Hematopoietic multipotent progenitor cell treated with erythropoietin and hydrocortisone succinate and interleukin-3 and kit ligand, for 4 days (in vitro differentiated cells): ENCODE measurements at regions not wholly inside any gene's neighbourhood (a gene's known extent, or its start where the extent isn't known, plus 50 kb on each side); places are given as distances from the start of the nearest gene placed in this dataset.
"Not testable (repeated sequence)": the region's sequence is repeated elsewhere in the genome, so short reads cannot be mapped to it uniquely, and the experiment has no call there.

Source experiments
- DNase-seq: peaks from one replicate; pipeline ENCODE4 v3.0.0-alpha.2; 2015

DNA sequence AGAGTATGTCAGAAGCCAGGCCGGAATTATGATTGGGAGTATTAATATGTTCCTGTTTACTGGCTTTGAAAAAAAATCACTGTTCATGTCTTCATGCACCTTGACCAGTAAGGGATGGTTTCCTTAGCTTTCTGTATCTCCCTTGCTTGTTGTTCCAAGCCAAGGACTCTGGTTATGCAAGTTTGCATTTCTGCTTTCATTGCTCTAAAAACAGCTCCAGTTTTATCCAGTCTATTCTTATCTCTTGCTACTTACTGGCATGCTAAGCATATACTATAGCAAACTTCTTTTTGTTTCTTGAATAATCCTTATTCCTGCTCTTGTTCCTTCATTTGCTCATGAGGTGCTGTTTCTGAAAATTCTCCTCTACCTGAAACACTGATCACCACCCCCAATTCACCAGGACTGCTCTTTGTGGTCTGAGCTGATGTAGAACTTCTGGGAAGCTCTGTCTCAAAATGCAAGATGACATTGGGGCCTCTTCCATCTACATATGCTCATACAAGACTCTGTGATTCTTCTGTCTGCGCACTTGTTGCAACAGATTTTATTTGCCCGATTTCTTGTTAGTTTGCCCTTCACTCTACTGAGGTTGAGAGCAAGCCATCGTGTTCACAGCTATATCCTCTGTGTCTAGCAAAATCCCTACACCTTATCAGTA, 173.0 kb downstream of the EBLN2 start:
- DNase-seq: no peak

- no peak for DNase-seq
Observed at GRCh38 chr3:73235768-73236167, 174.3 kb downstream of the EBLN2 start.

DNA sequence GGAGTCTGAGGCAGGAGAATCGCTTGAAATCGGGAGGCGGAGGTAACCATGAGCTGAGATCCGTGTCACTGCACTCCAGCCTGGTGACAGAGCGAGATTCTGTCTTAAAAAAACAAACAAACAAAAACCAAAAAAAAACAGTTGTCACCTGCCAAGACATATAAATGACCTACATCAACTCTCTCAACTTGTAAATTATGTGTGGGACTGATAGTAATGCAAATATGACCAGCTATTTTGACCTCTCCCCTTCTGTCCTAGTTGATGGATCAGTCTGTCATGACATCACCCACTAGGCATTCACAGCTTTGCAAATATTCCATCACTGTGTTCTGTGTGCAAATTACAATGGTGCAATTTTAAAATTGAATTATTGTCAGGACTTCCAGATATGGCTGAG, 175.4 kb downstream of the EBLN2 start:
- no peak for DNase-seq

GRCh38 chr3:73243740-73244139, 182.3 kb downstream of the EBLN2 start:
- DNase-seq: no peak

DNA sequence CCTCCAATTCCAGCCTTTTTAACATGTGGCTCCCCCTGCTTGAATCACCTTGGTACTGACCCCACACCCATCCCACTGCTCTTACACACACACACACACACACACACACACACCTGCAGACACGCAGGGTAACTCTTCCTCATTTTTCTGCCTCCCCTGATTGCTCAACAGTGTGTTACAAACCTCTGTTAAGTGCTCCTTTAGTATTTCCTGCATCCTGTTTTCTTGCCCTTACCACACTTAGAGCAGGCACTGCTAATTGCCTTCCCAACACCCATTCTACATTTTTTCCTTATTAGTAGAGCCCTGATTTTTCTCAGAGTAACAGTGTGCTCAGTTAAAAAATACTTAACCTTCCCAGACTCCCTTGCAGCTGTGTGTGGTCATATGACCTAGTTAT, 184.0 kb downstream of the EBLN2 start:
- DNase-seq: no peak

DNA sequence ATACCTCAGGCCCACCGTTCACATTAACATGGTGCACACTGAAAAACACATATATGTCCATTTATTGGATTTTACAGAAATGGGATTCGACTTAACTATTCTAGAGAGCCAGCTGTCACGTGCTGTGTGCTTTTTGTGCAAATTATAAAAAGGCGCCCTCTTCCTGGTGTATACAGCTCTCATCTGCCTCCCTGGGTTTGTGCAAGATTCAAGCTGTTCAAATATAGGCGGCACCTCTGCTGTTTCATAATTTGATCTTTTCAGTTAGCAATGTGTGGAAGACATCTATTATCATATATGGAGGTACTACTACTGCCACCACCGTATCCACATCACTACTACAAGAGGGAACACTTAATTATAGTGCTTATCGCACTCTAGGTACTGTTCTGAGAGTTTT, 187.6 kb downstream of the EBLN2 start:
- no peak for DNase-seq

- DNase-seq: no peak
Observed at GRCh38 chr3:73254062-73254461, 192.6 kb downstream of the EBLN2 start.

DNA sequence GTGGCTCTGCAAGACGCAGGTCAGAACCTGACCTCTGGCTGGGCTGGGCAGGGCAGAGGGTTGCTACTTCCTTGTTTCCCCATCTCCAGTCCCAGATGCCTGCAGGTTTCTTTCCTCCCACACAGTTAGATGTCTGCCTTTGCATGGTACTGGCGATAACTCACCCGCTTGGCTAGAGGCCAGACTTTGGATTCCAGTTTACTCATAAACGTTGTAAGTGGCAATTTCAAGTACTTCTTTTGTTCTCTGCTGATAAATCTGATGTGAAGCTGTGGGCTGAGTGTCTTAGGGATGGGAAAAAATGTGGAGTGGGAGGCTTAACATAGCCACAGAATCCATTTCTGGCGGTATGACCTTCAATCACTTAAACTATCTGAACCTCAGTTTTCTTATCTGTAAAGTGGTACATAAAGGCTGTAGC, 194.2 kb downstream of the EBLN2 start:
- peak; percentile 39 for DNase-seq

DNA sequence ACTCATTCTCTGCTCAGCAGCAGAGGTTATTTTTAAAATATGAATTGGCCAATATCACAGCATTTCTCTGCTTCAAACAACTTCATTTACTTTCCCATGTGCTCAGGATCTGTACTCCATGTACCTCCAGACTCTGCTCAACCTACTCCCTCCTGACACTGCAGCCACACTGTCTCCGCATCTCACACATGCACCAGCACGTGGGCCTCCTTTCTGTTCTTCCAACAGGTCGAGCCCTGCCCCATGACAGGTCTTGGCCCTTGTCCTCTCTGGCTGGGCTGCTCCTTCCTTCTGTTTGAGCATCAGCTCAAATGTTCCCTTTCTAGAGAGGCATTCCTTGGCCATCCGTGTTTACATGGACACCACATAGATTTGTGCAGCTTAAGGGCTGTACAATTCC, 195.7 kb downstream of the EBLN2 start:
- DNase-seq: no peak

DNA sequence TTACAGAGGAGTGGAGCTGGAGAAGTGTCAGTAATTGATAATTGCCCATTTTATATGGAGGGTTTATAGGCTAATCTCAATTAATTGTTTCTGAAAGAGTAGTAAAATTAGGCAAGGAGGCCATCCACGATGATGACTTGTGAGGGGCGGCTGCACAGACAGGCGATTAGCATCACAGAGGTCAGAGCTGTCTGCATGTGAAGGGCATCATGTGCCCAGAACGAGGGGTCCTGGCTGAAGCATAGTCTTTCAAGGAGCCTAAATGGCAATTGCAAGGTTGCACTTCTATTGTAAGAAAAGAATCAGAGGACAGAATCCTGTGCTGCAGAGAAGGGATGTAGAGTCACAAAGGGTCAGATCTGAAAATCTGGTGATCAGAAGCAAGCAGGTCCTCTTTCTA, 196.6 kb downstream of the EBLN2 start:
- DNase-seq: no peak

GRCh38 chr3:73259291-73259690, 197.8 kb downstream of the EBLN2 start:
- DNase-seq: no peak

DNA sequence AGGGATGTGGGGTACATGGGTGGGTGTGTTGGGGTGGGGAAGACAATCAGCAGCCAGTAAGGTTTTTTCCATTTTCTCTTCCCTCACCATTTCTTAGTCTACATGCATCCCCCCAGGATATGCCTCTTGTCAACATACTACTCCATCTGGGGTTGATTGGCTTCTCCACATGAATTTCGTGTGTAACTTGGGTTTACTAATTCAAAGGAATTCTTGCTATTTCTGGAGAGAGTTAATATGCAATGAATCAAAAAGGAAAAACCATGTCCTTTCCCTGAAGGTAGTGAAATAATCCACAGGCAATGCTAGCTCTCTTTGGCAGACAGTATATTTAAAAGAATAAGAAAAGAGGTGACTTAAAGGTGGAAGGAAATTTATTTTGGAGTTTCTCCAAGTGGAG, 198.4 kb downstream of the EBLN2 start:
- DNase-seq: no peak

GRCh38 chr3:73266558-73266957, 205.1 kb downstream of the EBLN2 start:
- not testable (repeated sequence) for DNase-seq

- not testable (repeated sequence) for DNase-seq
Observed at GRCh38 chr3:73269126-73269525, 207.7 kb downstream of the EBLN2 start.

DNA sequence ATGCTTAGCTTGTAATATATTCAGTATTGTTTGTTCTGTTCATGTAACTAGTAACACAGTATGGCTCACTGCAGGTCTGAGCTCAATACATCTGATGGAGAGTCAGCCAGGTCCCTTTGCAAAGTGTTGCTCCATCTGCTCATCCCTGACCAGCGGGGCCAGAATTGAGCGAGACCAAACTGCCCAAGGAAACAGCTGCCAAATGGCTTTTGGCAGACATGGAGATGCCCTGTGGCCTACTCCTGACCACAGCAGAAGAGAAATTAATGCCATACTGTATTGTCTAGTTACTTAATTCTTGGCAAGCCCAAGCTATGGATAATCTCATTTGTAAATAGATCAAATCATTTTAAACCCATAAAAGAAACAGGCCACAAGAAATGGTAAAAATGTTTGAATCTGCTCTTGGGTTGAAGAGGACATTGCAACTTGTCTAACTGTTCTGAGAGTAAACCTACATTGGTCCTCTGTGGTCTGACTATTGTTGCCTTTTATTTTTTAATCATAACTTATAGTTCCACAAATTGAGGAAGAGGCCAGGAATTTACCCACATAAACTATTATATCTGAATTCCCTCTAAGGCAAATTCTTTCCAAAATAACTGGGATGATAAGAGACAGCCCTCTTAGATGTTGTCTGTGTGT, 209.5 kb downstream of the EBLN2 start:
- DNase-seq: no peak

DNA sequence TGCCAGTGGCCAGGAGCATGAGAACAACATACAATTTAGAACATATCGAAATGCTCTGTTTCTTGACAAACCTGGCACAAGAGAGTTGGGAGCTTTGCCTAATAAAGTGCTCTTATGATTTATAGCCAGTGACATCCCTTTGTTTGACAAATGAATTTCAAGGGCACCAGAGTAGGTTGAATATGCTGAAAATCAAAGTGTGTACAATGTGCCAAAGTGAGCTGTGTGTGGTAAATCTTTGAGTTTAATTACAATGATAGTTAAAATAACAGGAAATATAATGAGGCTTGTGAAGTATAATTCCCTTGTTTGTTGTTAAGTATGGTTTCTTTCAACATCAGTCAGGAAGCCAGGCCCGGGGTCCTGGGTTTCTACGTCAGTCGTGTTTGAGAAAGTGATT, 211.9 kb downstream of the EBLN2 start:
- DNase-seq: no peak

GRCh38 chr3:73280746-73281145, 219.3 kb downstream of the EBLN2 start:
- DNase-seq: no peak

DNA sequence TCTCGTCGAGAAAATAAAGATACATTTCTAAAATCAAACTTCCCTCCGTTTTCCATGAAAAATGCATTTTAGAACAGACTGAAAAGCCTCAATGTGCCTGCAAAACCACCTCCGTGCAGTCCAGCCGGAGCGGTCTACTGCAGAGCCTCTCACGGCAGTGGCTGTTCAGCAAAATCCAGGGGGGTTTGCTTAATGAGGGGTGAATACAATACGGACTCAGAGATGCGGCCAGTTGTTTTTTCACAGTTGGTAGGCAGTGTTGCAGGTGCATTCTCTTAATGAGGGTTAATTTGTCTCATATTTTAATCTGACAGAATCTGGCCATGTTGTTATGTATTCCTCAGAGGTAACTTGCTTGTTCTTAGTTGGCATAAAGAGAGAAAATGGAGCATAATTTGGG, 223.0 kb downstream of the EBLN2 start:
- DNase-seq: no peak

DNA sequence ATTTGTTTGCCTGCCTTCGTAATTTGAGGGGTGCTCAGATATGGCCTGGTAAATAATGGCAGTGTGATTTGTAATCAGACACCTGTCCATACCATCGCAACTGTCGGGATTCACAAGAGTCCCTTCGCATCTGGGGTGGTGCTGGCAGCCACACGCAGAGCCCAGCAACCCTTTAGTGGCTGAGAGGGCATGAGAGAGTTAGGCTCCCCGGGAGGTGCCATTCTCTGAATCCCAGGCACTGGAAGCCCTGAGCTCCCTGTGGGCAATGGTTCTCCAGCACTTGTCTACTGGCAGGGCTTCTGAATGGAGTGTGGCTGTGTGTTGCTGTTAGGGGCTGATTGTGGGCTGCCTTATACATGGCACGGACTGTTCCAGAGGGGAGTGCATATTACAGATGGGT, 230.1 kb downstream of the EBLN2 start:
- no peak for DNase-seq

DNA sequence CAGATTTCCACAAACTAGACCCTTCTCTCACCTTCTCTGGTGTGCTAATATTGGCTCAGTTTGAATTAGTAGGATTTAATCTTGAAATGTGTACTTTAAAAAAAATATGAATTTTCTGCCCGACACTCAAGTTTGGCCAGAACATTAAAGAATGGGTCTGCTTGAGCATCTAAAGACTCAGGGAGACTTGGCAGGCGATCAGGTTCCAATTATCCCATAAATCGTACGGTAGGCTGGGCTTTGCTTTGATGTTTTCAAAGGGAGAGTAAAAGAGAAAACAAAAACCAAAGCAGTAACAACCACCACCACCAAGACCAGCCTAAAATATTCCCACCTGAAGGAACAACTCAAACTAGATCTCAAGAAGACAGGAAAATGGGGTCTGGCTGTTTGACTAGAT, 230.8 kb downstream of the EBLN2 start:
- DNase-seq: no peak

GRCh38 chr3:73294537-73294936, 233.1 kb downstream of the EBLN2 start:
- no peak for DNase-seq

- no peak for DNase-seq
Observed at GRCh38 chr3:73295876-73296635, 234.6 kb downstream of the EBLN2 start.

GRCh38 chr3:73296859-73297258, 235.4 kb downstream of the EBLN2 start:
- no peak for DNase-seq
